ENCODE measurements at regions not wholly inside any gene's neighbourhood (a gene's known extent, or its start where the extent isn't known, plus 50 kb on each side); places are given as distances from the start of the nearest gene placed in this dataset.

- TF ChIP-seq POLR2A (IDR thresholded peaks at IDR 0.05; ENCODE audit: extremely low read depth, insufficient read length), result no peak
- TF ChIP-seq MAX (IDR thresholded peaks at IDR 0.05; ENCODE audit: low read depth, low read length), result no peak
- TF ChIP-seq, protein P1, sequence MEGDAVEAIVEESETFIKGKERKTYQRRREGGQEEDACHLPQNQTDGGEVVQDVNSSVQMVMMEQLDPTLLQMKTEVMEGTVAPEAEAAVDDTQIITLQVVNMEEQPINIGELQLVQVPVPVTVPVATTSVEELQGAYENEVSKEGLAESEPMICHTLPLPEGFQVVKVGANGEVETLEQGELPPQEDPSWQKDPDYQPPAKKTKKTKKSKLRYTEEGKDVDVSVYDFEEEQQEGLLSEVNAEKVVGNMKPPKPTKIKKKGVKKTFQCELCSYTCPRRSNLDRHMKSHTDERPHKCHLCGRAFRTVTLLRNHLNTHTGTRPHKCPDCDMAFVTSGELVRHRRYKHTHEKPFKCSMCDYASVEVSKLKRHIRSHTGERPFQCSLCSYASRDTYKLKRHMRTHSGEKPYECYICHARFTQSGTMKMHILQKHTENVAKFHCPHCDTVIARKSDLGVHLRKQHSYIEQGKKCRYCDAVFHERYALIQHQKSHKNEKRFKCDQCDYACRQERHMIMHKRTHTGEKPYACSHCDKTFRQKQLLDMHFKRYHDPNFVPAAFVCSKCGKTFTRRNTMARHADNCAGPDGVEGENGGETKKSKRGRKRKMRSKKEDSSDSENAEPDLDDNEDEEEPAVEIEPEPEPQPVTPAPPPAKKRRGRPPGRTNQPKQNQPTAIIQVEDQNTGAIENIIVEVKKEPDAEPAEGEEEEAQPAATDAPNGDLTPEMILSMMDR (IDR thresholded peaks at IDR 0.05; ENCODE audit: low read depth, low read length), result no peak
- TF ChIP-seq MYC (IDR thresholded peaks at IDR 0.05; ENCODE audit: low read depth, low read length), result no peak
- no peak overlapping the region for H3K4me3 ChIP-seq (ENCODE audit: low read depth, low read length)
- DNase-seq (ENCODE audit: low read depth), result no peak
Measured at GRCh38 chr21:27614231-27614630, 647.3 kb upstream of the ADAMTS5 start.

GRCh38 chr21:27606422-27606821, 639.5 kb upstream of the ADAMTS5 start:
- DNase-seq (ENCODE audit: low read depth), result no peak
- H3K4me3 ChIP-seq (ENCODE audit: low read depth, low read length), result no peak overlapping the region
- TF ChIP-seq, protein P1 (IDR thresholded peaks at IDR 0.05; ENCODE audit: low read depth, low read length), result no peak
- TF ChIP-seq MYC (IDR thresholded peaks at IDR 0.05; ENCODE audit: low read depth, low read length) (no peak), POLR2A (IDR thresholded peaks at IDR 0.05; ENCODE audit: extremely low read depth, insufficient read length) (no peak), MAX (IDR thresholded peaks at IDR 0.05; ENCODE audit: low read depth, low read length) (no peak)

- no peak for TF ChIP-seq POLR2A (IDR thresholded peaks at IDR 0.05; ENCODE audit: extremely low read depth, insufficient read length)
- TF ChIP-seq, protein P1 (IDR thresholded peaks at IDR 0.05; ENCODE audit: low read depth, low read length), result no peak
- no peak for TF ChIP-seq MAX (IDR thresholded peaks at IDR 0.05; ENCODE audit: low read depth, low read length)
- no peak for TF ChIP-seq MYC (IDR thresholded peaks at IDR 0.05; ENCODE audit: low read depth, low read length)
- no peak overlapping the region for H3K4me3 ChIP-seq (ENCODE audit: low read depth, low read length)
- DNase-seq (ENCODE audit: low read depth), result no peak
Measured at GRCh38 chr21:27596196-27596595, 629.3 kb upstream of the ADAMTS5 start.

DNA sequence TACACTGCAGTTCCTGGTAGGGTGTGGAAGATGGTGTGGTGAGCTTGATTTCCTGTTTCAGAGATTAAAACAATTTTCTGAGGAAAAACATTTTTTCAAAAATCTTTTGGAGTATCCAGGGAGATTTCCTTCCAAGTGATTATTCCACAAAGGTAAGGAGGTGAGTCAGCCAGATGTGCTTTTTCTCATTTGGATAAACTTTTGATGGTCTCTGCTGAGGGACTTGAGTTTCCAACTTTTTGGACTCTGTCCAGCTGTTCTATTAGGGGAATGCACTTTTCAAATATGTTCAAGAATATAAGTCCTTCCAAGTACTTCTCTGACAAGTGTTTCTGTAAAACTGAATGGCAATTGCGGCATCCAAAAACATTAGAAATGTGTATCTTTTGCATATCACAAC, 628.8 kb upstream of the ADAMTS5 start:
- TF ChIP-seq MAX (IDR thresholded peaks at IDR 0.05; ENCODE audit: low read depth, low read length) (no peak), POLR2A (IDR thresholded peaks at IDR 0.05; ENCODE audit: extremely low read depth, insufficient read length) (no peak), MYC (IDR thresholded peaks at IDR 0.05; ENCODE audit: low read depth, low read length) (no peak)
- TF ChIP-seq, protein P1 (IDR thresholded peaks at IDR 0.05; ENCODE audit: low read depth, low read length), result no peak
- H3K4me3 ChIP-seq (ENCODE audit: low read depth, low read length), result no peak overlapping the region
- DNase-seq (ENCODE audit: low read depth), result no peak

DNA sequence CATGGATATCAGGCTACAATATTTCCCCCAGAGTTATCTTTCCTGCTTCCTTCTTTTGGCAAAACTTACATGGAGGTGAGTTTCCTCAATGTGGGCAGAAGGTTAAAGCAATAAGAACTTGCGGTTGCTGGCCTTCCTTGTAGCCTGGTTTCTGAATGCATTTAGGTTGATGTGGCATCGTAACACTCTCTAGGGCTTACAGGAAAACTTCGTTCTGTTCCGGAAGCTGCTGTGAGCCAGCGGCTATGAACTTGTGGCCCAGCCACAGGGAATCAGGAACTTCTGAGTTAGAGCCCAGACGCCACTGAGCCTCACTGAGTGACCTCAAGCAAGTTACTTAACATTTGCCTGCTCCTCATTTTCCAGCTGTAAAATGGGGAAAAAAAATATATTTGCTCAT, 623.4 kb upstream of the ADAMTS5 start:
- TF ChIP-seq, protein P1 (IDR thresholded peaks at IDR 0.05; ENCODE audit: low read depth, low read length), result no peak
- TF ChIP-seq MYC (IDR thresholded peaks at IDR 0.05; ENCODE audit: low read depth, low read length) (no peak), POLR2A (IDR thresholded peaks at IDR 0.05; ENCODE audit: extremely low read depth, insufficient read length) (no peak)
- DNase-seq (ENCODE audit: low read depth), result peak; percentile 14
- H3K4me3 ChIP-seq (ENCODE audit: low read depth, low read length), result no peak overlapping the region

DNA sequence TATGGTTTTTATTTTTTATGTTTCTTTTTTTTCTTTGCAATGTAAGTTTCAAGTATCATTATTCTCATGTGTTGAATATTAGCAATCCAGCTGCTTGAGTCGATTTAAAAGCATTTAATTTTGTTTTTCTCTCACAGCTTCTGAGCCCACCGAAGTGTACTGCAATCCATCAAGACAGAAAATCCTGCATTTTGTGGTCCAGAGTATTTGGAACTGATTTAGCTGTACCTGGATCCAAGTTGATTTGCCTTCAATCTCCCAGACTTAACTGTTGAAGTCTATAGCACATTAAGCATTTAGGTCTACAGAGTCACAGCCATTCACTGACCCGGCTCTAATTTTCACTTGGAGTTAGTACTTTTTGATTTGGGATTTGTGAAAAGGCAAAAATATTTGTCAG, 622.9 kb upstream of the ADAMTS5 start:
- no peak for DNase-seq (ENCODE audit: low read depth)
- no peak overlapping the region for H3K4me3 ChIP-seq (ENCODE audit: low read depth, low read length)
- no peak for TF ChIP-seq POLR2A (IDR thresholded peaks at IDR 0.05; ENCODE audit: extremely low read depth, insufficient read length)
- TF ChIP-seq MAX (IDR thresholded peaks at IDR 0.05; ENCODE audit: low read depth, low read length), result no peak
- TF ChIP-seq, protein P1 (IDR thresholded peaks at IDR 0.05; ENCODE audit: low read depth, low read length), result no peak
- no peak for TF ChIP-seq MYC (IDR thresholded peaks at IDR 0.05; ENCODE audit: low read depth, low read length)

All from NB4 (cell line).